HG03469 (cell line): ENCODE measurements at regions not wholly inside any gene's neighbourhood (a gene's known extent, or its start where the extent isn't known, plus 50 kb on each side); places are given as distances from the start of the nearest gene placed in this dataset.
"Not testable (repeated sequence)": the region's sequence is repeated elsewhere in the genome, so short reads cannot be mapped to it uniquely, and the experiment has no call there.

ENCODE experiments used
- ATAC-seq: cut with Tn5 transposase; IDR thresholded peaks from one replicate; pipeline ENCODE4 v1.9.1; 2021; ENCODE audit warnings: mild to moderate bottlenecking, moderate library complexity, moderate number of reproducible peaks; ENCODE audit not compliant: unreplicated experiment

DNA sequence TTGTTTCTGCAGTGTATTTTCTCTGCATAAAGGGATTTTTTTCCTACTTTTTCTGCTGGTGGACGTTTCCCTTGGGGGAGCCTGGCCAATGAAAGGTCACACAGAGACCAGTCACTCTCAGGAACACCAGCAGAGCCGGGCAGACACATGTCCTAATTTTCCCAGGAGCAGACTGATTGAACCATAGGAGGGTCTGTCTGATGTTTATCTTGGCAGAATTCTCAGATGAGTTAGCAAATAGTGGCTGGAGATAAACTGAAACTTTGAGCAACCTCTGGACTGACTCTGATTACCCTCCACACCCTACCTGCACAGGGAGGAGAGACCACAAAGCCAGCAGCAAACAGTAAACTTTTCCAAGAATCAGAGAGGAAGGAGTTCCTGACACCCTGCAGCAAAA lies 90.0 kb upstream of the PLGLB2 start:
- not testable (repeated sequence) for ATAC-seq

DNA sequence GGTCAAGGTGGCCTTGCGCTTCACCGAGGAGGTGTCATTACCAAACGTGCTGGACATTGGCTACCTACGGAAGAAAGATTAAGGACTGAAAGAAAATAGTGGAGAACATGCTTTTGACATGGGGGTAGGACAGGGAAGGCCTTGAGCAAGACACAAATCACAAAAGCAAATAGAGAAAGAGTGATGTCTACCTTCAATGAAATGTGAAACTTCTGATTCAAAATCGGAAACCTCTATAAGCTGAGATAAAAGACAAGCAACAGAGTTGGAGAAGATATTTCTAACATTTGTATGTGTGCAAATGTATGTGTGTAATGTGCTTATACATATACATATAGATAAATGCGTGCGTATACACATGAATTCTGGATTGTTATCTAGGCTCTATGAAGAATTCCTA lies 89.5 kb upstream of the PLGLB2 start:
- ATAC-seq, result not testable (repeated sequence)

DNA sequence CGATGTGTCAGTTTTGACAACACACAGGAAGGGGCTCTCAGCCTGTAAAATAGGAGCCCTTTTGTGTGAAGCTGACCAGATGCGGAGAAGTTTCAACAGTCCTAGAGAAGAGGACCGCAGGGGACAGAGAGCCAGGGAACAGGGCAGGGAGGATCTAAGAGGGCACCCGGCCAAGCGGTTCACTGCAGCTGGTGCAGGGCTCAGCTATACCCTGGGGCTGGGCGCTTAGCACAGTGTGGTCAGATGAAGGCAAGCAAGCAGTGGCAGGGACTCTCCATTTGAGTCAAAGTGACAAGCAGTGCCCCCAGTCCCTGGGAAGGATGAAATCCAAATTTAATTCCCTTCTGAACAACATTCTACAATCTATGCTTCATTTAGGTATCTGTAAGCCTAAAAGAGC lies 88.9 kb upstream of the PLGLB2 start:
- not testable (repeated sequence) for ATAC-seq

DNA sequence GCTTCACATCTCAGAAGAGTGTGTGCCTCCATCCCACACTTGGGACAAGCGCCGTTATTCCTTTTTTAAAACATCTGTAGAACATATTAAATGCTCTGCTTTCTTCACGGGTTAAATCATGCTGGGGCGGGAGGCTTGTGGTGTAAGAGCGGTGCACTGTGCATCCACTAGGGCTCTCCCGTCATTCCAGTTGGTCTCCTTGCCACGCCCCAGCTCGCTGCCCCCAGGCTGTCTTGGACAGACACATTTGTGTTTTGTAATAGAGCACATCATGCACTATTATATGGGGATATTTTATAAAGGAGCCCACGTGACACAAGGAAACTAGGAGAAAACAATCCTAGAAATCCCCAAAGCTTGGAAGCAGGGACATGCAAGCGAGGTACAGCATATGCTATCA lies 87.7 kb upstream of the PLGLB2 start:
- not testable (repeated sequence) for ATAC-seq

GRCh38 chr2:87662316-87663290 lies 85.3 kb upstream of the PLGLB2 start:
- ATAC-seq, result not testable (repeated sequence)

DNA sequence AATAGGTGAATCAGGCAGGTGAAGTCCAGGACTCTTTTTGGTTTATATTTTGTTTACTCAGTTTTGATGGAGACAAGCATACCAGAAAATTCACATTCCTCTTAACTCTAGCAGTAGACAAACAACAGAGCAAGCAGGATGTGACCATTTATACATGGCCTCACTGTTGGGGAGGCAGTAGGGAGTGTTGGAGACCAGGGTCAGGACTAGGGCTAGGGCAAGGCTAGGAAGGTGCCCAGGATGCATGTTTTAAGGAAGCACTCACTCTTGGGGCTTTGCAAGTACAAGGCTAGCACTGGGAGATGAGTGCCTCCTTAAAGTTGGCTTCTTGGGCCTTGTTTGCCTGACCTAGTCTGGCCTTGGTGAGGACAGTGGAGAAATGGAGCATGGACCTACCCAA lies 84.5 kb upstream of the PLGLB2 start:
- ATAC-seq, result not testable (repeated sequence)

GRCh38 chr2:87667027-87667426 lies 80.9 kb upstream of the PLGLB2 start:
- ATAC-seq, result not testable (repeated sequence)

DNA sequence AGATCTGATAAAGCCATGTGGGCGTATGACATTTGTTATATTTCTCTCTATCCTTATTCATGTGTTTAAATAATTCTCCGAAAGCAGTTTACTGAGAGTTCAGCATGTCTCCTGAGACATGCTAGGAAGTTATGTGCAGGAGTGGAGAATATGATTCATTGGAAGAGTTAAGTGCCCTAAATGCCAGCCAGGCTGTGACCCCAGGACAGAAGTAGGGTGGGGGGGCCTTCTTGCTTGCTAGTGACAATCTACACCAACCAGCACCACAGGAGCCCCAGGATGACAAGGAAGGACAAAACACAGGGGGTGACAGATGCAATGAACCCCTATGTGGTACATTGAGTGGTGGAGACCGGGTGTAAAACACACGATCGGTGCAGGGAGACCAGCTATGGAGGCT lies 79.5 kb upstream of the PLGLB2 start:
- ATAC-seq, result not testable (repeated sequence)

GRCh38 chr2:87669633-87670231 lies 78.2 kb upstream of the PLGLB2 start:
- ATAC-seq, result not testable (repeated sequence)

DNA sequence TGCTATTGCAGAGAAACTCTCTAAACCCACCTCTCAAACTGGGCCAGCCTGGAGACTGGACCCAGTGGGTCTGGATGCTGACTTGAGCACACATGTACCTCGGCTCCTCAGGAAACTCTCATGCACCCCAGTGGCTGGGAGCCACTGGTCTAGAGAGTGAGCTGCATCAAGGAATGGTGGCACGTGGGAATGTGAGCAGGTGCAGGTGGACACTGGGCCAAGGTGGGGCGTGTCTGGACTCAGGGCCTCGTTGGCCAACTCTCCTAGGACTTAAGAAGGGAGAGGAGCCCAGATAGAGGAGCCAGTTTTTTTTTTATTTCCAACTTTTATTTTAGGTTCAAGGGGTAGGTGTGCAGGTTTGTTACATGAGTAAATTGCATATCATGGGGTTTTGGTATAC lies 75.5 kb upstream of the PLGLB2 start:
- not testable (repeated sequence) for ATAC-seq

GRCh38 chr2:87674729-87675128 lies 73.2 kb upstream of the PLGLB2 start:
- ATAC-seq, result not testable (repeated sequence)

- ATAC-seq, result not testable (repeated sequence)
Observed at GRCh38 chr2:87675487-87675886, 72.4 kb upstream of the PLGLB2 start.

DNA sequence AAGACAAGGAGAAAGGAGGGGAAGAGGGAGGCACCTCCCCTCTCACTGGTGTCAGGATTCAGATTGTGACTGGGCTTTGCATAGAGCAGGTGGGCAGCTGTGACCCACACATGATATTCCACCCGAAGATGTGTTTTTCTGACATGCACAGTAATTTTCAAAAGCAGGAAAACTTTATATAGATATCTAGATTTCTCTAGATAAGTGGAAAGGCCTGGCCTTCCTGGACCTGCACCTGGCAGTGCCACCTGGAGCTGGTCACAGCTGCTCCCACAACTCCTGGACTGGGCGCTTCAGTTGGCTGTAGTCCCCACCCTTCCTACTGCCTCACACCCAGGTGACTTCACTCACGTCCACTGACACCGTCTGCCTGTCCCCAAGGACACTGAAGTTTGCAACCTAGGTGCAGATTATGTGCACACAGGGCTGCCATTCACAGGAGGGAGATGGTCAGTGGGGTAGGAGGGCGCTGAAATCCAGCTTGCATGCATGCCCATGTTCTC lies 70.4 kb upstream of the PLGLB2 start:
- not testable (repeated sequence) for ATAC-seq

GRCh38 chr2:87678742-87679173 lies 69.1 kb upstream of the PLGLB2 start:
- ATAC-seq, result not testable (repeated sequence)

GRCh38 chr2:87679950-87680349 lies 67.9 kb upstream of the PLGLB2 start:
- not testable (repeated sequence) for ATAC-seq

- not testable (repeated sequence) for ATAC-seq
Observed at GRCh38 chr2:87680691-87681090, 67.2 kb upstream of the PLGLB2 start.

GRCh38 chr2:87683451-87683850 lies 64.4 kb upstream of the PLGLB2 start:
- ATAC-seq, result not testable (repeated sequence)

GRCh38 chr2:87683961-87684360 lies 63.9 kb upstream of the PLGLB2 start:
- not testable (repeated sequence) for ATAC-seq

- ATAC-seq, result not testable (repeated sequence)
Observed at GRCh38 chr2:87685558-87685957, 62.3 kb upstream of the PLGLB2 start.

GRCh38 chr2:87686873-87687549 lies 60.9 kb upstream of the PLGLB2 start:
- ATAC-seq, result not testable (repeated sequence)
